HG02885 (cell line): ENCODE measurements at regions not wholly inside any gene's neighbourhood (a gene's known extent, or its start where the extent isn't known, plus 50 kb on each side); places are given as distances from the start of the nearest gene placed in this dataset.

Source experiments
- ATAC-seq: cut with Tn5 transposase; IDR thresholded peaks from one replicate; pipeline ENCODE4 v1.9.1; 2021; ENCODE audit warnings: mild to moderate bottlenecking; ENCODE audit not compliant: unreplicated experiment, poor library complexity

- ATAC-seq = no peak
Measured at GRCh38 chr10:24156686-24157085, 52.3 kb upstream of the KIAA1217 start.

- no peak for ATAC-seq
Measured at GRCh38 chr10:24157567-24157966, 51.4 kb upstream of the KIAA1217 start.
